GM12892 (cell line): ENCODE measurements at regions not wholly inside any gene's neighbourhood (a gene's known extent, or its start where the extent isn't known, plus 50 kb on each side); places are given as distances from the start of the nearest gene placed in this dataset.

ENCODE experiments used
- POLR2AphosphoS5 ChIP-seq: IDR thresholded peaks from 2 replicates; pipeline ENCODE4 v1.6.1; 2011; ENCODE audit warnings: low read depth, low read length, control low read depth
- TAF1 ChIP-seq: IDR thresholded peaks from 2 replicates; pipeline ENCODE4 v1.6.1; 2011; ENCODE audit warnings: low read depth, mild to moderate bottlenecking, control low read depth, low read length, borderline replicate concordance

GRCh38 chr12:114894076-114894475 lies 210.1 kb upstream of the TBX3 start:
- TF ChIP-seq TAF1 (no peak), POLR2AphosphoS5 (no peak)
